ENCODE measurements at regions not wholly inside any gene's neighbourhood (a gene's known extent, or its start where the extent isn't known, plus 50 kb on each side); places are given as distances from the start of the nearest gene placed in this dataset.

GRCh38 chr16:85546585-85547447, 66.3 kb upstream of the GSE1 start:
- H3K9me3 ChIP-seq (ENCODE audit: low read length) = no peaks in the 10 kb centered on the region
- H3K27ac ChIP-seq (ENCODE audit: low read depth, low read length) = no peak overlapping the region
- H3K4me1 ChIP-seq (ENCODE audit: insufficient read depth, low read length) = peaks cover 32% of the 10 kb centered on the region
- no peak overlapping the region for H3K4me3 ChIP-seq (ENCODE audit: low read depth in 1 of 2, low read length in 2 of 2)
- H3K27me3 ChIP-seq (ENCODE audit: control insufficient read depth in 1 of 2, insufficient read depth in 2 of 2, low read length in 2 of 2) = no peaks in the 10 kb centered on the region
- H3K9ac ChIP-seq (ENCODE audit: low read length) = no peak overlapping the region
- H3K36me3 ChIP-seq (ENCODE audit: insufficient read depth, low read length) = no peaks in the 10 kb centered on the region

DNA sequence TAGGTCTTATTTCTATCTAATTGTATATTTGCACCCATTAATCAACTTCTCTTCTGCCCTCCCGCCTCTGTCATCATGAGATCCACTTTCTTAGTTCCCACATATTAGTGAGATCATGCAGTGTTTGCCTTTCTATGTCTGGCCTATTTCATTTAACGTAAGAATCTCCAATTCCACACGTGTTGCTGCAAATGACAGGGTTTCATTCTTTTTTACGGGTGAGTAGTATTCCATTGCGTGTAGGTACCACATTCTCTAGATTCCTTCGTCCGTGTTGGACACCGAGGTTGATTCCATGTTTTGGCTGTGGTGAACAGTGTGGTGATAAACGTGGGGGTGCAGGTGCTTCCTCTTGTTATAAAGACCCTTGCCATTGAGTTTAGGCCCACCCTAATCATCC, 64.7 kb upstream of the GSE1 start:
- no peak overlapping the region for H3K9ac ChIP-seq (ENCODE audit: low read length)
- H3K4me1 ChIP-seq (ENCODE audit: insufficient read depth, low read length) = peaks cover 18% of the 10 kb centered on the region
- H3K27me3 ChIP-seq (ENCODE audit: control insufficient read depth in 1 of 2, insufficient read depth in 2 of 2, low read length in 2 of 2) = no peaks in the 10 kb centered on the region
- no peaks in the 10 kb centered on the region for H3K36me3 ChIP-seq (ENCODE audit: insufficient read depth, low read length)
- no peaks in the 10 kb centered on the region for H3K9me3 ChIP-seq (ENCODE audit: low read length)
- H3K27ac ChIP-seq (ENCODE audit: low read depth, low read length) = no peak overlapping the region
- H3K4me3 ChIP-seq (ENCODE audit: low read depth in 1 of 2, low read length in 2 of 2) = no peak overlapping the region

DNA sequence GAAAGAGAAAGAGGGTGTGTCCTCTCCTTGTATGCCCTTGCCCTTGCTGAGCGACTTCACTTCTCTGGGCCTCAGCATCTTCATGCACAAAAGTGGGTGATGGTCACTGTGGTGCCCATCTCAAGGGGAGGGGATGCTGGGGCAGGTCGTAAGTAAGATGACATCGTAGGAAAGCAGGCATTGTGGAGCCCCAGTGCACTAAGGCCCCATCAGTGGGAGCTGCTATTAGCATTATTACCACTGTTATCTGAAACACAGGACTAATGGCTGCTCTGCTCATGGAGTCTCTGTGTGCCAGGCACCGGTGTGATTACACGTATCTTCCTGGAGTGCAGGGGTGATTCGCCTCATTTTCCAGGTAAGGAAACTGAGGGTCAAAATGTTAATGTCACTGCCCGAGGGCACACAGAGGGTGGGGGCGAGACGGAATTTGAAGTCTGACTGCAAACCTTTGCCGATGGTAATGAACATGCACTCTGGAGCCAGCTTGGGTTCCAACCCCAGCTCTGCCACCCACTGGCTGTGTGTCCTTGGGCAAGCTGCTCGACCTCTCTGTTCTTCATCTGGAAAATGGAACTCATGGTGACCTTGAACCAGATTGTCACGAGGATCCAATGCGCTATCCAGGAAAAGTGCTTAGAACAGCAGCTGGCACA, 63.2 kb upstream of the GSE1 start:
- Histone ChIP-seq H3K4me1 (ENCODE audit: insufficient read depth, low read length) (peaks cover 18% of the 10 kb centered on the region), H3K27me3 (ENCODE audit: control insufficient read depth in 1 of 2, insufficient read depth in 2 of 2, low read length in 2 of 2) (no peaks in the 10 kb centered on the region), H3K27ac (ENCODE audit: low read depth, low read length) (peak overlapping the region; percentile 12), H3K9ac (ENCODE audit: low read length) (no peak overlapping the region), H3K4me3 (ENCODE audit: low read depth in 1 of 2, low read length in 2 of 2) (no peak overlapping the region), H3K36me3 (ENCODE audit: insufficient read depth, low read length) (no peaks in the 10 kb centered on the region), H3K9me3 (ENCODE audit: low read length) (no peaks in the 10 kb centered on the region)

DNA sequence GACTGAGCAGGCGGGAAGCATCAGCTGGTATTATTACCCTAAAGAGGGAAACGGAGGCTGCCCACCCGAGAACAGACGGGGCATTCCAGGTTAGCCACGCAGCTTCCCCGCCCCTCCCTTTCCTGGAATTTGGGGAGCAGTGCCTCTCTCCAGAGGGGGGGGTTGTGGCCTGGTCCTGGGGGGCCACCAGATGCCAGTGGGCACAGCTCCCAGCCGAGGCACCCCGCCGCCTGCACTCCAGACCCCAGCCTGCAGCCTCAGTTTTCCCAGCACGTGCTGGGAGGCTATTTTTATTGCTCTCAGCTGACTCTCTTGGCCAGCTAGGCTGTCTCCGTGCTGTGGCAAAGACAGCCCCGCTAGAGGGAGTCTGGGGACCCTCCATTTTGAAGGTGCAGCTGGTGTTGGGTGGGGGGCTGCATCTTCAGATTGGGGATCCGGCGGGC, 62.7 kb upstream of the GSE1 start:
- no peaks in the 10 kb centered on the region for H3K9me3 ChIP-seq (ENCODE audit: low read length)
- H3K27ac ChIP-seq (ENCODE audit: low read depth, low read length) = peak overlapping the region; percentile 37
- no peak overlapping the region for H3K4me3 ChIP-seq (ENCODE audit: low read depth in 1 of 2, low read length in 2 of 2)
- H3K4me1 ChIP-seq (ENCODE audit: insufficient read depth, low read length) = peaks cover 18% of the 10 kb centered on the region
- H3K9ac ChIP-seq (ENCODE audit: low read length) = no peak overlapping the region
- no peaks in the 10 kb centered on the region for H3K36me3 ChIP-seq (ENCODE audit: insufficient read depth, low read length)
- no peaks in the 10 kb centered on the region for H3K27me3 ChIP-seq (ENCODE audit: control insufficient read depth in 1 of 2, insufficient read depth in 2 of 2, low read length in 2 of 2)

DNA sequence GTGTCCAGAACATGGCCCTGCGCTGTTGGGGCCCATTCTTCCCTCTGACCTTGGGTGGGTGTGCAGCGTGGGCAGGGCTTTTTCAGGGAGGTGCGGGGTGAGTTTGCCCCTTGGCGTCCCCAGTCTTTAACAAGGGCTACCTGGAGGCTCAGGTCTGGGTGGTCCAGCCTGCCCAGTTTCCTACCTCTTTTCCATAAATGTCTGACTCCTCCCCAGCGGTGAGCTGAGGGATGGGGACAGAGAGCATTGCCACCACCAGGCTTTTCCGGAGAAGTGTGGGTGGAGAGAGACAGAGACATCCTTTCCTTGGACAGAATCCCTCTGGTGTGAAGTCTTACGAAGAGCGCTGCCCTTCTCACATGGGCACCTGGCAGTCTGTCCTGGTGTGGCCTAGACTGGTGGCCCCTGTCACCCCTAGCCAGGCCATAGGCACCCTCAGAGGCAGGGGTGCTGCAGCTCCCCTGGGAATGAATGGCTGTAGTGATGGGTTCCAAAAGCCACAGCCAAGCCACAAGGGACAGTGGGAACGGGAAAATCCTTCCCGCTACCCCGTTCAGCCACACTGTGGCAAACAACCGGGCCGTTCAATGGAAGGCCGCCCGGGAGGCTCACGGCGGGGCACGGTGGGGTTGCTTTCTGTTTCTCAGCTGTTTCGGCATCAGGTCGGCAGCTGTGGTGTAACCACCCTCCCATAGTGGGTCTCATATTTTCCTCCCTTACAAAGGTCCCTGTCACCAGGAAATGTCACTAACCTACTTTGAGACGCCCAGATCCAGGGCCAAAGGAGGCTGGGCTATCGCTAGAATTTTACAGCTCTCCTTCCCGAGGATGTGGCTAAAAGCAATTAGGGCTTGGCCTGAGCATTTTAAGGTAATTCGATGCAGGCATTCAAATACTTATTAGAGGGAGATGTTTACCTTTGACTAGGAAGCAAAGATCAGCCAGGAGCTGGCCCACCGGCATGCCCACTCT, 61.9 kb upstream of the GSE1 start:
- no peak overlapping the region for H3K9ac ChIP-seq (ENCODE audit: low read length)
- no peak overlapping the region for H3K4me3 ChIP-seq (ENCODE audit: low read depth in 1 of 2, low read length in 2 of 2)
- peak overlapping the region; percentile 37 for H3K27ac ChIP-seq (ENCODE audit: low read depth, low read length)
- no peaks in the 10 kb centered on the region for H3K27me3 ChIP-seq (ENCODE audit: control insufficient read depth in 1 of 2, insufficient read depth in 2 of 2, low read length in 2 of 2)
- H3K4me1 ChIP-seq (ENCODE audit: insufficient read depth, low read length) = peaks cover 18% of the 10 kb centered on the region
- H3K9me3 ChIP-seq (ENCODE audit: low read length) = no peaks in the 10 kb centered on the region
- no peaks in the 10 kb centered on the region for H3K36me3 ChIP-seq (ENCODE audit: insufficient read depth, low read length)

DNA sequence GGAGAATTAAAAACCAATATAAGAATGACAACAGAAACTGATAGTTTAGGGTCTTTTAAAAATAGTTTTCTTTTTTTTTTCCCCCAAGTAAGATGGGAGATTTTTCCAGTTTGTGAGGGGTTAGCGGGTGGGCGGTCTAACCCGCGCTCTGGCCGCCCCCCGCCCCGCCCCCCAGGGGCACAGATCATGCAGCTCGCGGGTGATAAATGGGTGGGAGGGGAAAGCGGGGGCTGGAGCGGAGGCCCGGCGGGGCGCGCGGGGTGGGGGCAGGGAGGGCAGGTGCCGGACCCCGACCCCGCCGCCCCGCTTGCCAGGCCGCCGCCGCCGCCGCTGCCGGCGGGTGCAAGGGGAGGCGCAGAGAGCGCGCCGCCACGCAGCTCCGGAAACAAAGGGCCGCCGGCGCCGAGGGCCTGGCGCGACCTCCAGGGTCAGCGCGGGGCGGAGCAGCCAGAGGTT, 60.1 kb upstream of the GSE1 start:
- Histone ChIP-seq H3K4me3 (ENCODE audit: low read depth in 1 of 2, low read length in 2 of 2) (peak overlapping the region; percentile 66 to 86), H3K9me3 (ENCODE audit: low read length) (no peaks in the 10 kb centered on the region), H3K27me3 (ENCODE audit: control insufficient read depth in 1 of 2, insufficient read depth in 2 of 2, low read length in 2 of 2) (no peaks in the 10 kb centered on the region), H3K27ac (ENCODE audit: low read depth, low read length) (peak overlapping the region; percentile 93), H3K9ac (ENCODE audit: low read length) (no peak overlapping the region), H3K36me3 (ENCODE audit: insufficient read depth, low read length) (no peaks in the 10 kb centered on the region), H3K4me1 (ENCODE audit: insufficient read depth, low read length) (peaks cover 29% of the 10 kb centered on the region)

DNA sequence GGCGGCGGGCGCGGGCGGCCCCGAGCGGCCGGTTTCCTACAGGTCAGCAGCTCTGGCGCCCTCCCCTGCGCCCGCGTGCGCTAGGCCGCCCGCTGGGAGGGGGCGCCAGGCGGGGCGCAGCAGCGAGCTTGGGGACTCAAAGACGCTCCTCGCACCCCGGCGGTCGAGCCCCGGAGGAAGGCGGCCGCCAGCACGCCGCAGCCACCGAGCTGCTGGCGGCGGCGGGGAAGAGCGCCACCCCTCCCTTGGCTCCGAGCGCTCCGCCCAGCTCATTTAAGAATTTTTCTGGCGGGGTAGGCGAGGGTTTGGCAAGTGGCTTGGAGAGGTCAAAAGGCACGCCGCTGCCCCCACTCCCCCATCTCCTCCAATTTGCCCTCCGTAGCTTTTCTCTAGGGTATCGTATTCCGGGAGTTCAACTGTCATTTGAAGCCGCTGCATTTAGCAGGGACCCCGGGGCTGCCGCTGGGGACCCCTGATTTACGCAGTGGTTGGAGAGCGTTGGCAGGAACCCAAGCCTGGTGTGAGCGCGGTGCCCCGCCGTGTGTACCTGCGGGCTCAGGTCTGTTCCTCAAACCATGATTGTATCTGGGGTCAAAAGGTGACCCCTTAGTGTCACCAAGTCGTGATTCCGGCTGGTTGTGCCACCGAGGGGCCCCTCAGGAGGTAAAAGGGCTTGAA, 59.5 kb upstream of the GSE1 start:
- Histone ChIP-seq H3K27ac (ENCODE audit: low read depth, low read length) (peak overlapping the region; percentile 93), H3K9me3 (ENCODE audit: low read length) (no peaks in the 10 kb centered on the region), H3K9ac (ENCODE audit: low read length) (peak overlapping the region; percentile 78), H3K36me3 (ENCODE audit: insufficient read depth, low read length) (no peaks in the 10 kb centered on the region), H3K27me3 (ENCODE audit: control insufficient read depth in 1 of 2, insufficient read depth in 2 of 2, low read length in 2 of 2) (no peaks in the 10 kb centered on the region), H3K4me3 (ENCODE audit: low read depth in 1 of 2, low read length in 2 of 2) (peak overlapping the region; percentile 66 to 86), H3K4me1 (ENCODE audit: insufficient read depth, low read length) (peaks cover 35% of the 10 kb centered on the region)

GRCh38 chr16:85554114-85554888, 58.8 kb upstream of the GSE1 start:
- Histone ChIP-seq H3K27ac (ENCODE audit: low read depth, low read length) (peak overlapping the region; percentile 93), H3K27me3 (ENCODE audit: control insufficient read depth in 1 of 2, insufficient read depth in 2 of 2, low read length in 2 of 2) (no peaks in the 10 kb centered on the region), H3K36me3 (ENCODE audit: insufficient read depth, low read length) (no peaks in the 10 kb centered on the region), H3K4me1 (ENCODE audit: insufficient read depth, low read length) (peaks cover 42% of the 10 kb centered on the region), H3K4me3 (ENCODE audit: low read depth in 1 of 2, low read length in 2 of 2) (peak overlapping the region; percentile 86 to 96), H3K9ac (ENCODE audit: low read length) (peak overlapping the region; percentile 78), H3K9me3 (ENCODE audit: low read length) (no peaks in the 10 kb centered on the region)

GRCh38 chr16:85554889-85555718, 58.0 kb upstream of the GSE1 start:
- H3K27ac ChIP-seq (ENCODE audit: low read depth, low read length) = peak overlapping the region; percentile 90
- peak overlapping the region; percentile 76 to 96 for H3K4me3 ChIP-seq (ENCODE audit: low read depth in 1 of 2, low read length in 2 of 2)
- no peaks in the 10 kb centered on the region for H3K9me3 ChIP-seq (ENCODE audit: low read length)
- no peaks in the 10 kb centered on the region for H3K27me3 ChIP-seq (ENCODE audit: control insufficient read depth in 1 of 2, insufficient read depth in 2 of 2, low read length in 2 of 2)
- peak overlapping the region; percentile 54 for H3K9ac ChIP-seq (ENCODE audit: low read length)
- H3K4me1 ChIP-seq (ENCODE audit: insufficient read depth, low read length) = peaks cover 43% of the 10 kb centered on the region
- H3K36me3 ChIP-seq (ENCODE audit: insufficient read depth, low read length) = no peaks in the 10 kb centered on the region
